Caki2 (cell line): ENCODE measurements at regions not wholly inside any gene's neighbourhood (a gene's known extent, or its start where the extent isn't known, plus 50 kb on each side); places are given as distances from the start of the nearest gene placed in this dataset.
"Not testable (repeated sequence)": the region's sequence is repeated elsewhere in the genome, so short reads cannot be mapped to it uniquely, and the experiment has no call there.

Source experiments
- DNase-seq: peaks from one replicate; pipeline ENCODE4 v3.0.0-alpha.2; 2015; ENCODE audit warnings: low read depth
- in situ Hi-C: cut with HindIII; loops from 2 replicates; pipeline ENCODE4 v1.10.0; 2016; ENCODE audit warnings: low sequenced_read_pairs, low pct_unique_long_range_greater_than_20kb, mixed read lengths

DNA sequence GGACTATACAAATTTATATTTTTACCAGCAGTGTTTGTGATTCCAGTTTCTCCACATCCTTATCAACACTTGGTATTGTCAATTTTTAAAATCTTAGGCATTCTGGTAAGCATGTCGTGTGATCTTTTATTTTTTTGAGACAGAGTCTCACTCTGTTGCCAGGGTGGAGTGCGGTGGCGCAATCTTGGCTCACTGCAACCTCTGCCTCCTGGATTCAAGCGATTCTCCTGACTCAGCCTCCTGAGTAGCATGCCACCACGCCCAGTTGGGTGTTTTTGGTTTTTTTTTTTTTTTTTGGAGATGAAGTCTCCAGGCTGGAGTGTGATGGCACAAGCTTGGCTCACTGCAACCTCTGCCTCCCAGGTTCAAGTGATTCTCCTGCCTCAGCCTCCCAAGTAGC is 140.4 kb upstream of the FNDC3A start:
- DNase-seq: not testable (repeated sequence)

DNA sequence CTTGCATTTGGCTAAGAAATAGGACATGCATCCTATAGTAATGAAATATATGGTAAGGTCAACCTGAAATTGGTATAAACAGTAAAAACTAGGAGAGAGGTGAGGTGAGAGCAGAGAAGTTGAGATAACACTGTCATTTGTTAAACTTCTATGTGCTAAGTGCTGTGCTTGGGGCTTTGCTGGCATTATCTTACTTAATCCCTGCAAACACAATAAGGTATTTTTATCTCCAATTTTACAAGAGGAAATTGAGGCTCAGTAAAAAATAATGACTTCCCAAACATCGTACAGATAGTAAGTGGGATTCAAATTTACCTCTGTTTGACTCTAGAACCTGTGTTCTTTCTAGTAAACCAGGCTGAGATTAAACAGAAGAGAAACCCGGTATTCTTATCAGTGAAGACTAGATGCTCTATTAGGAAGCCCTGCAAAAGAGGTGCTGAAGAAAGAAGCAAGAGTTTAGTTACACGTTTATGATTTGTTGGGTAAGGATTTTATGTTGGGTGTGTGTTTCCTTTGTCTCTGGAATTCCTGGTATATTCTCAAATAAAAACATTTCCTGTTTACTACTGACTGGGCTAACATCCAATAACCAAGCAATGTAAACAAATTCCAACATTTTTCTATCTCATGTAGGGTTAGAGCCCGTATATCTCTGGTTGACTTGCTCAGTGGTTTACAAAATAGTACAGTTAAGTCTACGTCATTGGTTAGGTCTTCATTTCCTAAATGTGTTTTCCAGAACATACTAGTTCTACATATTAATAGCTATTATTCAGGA is 137.3 kb upstream of the FNDC3A start:
- DNase-seq: no peak
- in situ Hi-C loops: no loop called here

More for the DNA sequence above, 140.4 kb upstream of the FNDC3A start:
- in situ Hi-C loops: not testable (repeated sequence)

DNA sequence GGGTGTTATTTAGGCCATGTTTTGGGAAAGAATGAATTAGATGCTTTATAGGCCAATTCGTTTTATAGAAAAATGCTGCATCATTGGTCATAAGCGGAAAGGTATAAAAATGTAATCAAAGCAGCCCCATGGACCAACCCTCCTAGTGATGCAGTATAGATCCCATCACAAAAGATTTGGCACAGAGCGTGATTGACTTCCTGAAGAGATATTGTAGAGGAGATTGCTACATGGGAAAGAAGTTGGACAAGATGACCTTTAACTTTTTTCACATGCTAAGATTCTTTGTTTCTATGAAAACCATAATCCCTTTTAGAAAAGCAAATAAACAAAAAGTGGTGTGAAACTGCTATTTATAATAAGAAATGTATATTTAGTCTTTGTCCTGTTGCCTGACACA is 136.5 kb upstream of the FNDC3A start:
- no peak for DNase-seq
- in situ Hi-C loops: no loop called here

DNA sequence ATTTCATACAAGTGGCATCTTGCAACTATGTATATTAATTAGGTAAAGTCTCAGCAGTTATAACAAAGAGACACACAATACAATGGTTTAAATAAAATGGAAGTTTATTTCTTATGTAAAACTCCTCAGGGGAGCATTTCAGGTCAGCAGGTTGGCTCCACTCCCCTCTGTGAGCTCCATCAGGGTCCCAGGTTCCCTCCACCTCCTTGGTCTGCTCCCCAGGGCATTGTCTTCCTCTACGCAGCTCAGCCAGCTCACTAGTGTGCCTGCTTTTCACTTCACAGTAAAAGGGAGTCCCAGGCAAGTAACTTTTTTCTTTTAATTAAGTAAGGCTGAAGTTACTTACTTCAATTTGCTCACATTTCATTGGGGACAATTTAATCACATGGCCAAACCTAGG is 135.3 kb upstream of the FNDC3A start:
- DNase-seq: no peak
- in situ Hi-C loops: no loop called here

- in situ Hi-C loops: no loop called here
- DNase-seq: no peak
Measured at GRCh38 chr13:48842316-48842715, 133.4 kb upstream of the FNDC3A start.

- in situ Hi-C loops: no loop called here
- DNase-seq: no peak
Measured at GRCh38 chr13:48843630-48844380, 131.9 kb upstream of the FNDC3A start.

DNA sequence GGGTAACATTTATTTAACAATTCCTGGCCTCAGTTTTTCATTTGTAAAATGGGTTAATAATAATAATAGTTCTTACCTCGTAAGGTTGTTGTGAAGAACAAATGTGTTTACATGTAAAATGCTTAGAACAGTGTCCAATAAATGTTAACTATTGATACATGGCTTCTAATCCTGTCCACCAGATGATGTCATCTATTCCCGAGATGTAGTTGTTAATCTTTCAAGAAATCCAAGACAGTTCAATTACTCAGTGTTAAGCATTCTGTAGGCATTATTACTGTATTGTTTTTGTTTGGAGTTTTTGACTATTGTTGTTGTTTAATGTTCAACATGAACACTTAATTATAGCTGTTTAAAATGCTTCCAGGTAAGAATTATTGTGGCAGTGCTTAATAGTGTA is 131.0 kb upstream of the FNDC3A start:
- no peak for DNase-seq
- in situ Hi-C loops: no loop called here

GRCh38 chr13:48849515-48849914 is 126.2 kb upstream of the FNDC3A start:
- in situ Hi-C loops: no loop called here
- no peak for DNase-seq

GRCh38 chr13:48851707-48852106 is 124.0 kb upstream of the FNDC3A start:
- DNase-seq: no peak
- in situ Hi-C loops: no loop called here

DNA sequence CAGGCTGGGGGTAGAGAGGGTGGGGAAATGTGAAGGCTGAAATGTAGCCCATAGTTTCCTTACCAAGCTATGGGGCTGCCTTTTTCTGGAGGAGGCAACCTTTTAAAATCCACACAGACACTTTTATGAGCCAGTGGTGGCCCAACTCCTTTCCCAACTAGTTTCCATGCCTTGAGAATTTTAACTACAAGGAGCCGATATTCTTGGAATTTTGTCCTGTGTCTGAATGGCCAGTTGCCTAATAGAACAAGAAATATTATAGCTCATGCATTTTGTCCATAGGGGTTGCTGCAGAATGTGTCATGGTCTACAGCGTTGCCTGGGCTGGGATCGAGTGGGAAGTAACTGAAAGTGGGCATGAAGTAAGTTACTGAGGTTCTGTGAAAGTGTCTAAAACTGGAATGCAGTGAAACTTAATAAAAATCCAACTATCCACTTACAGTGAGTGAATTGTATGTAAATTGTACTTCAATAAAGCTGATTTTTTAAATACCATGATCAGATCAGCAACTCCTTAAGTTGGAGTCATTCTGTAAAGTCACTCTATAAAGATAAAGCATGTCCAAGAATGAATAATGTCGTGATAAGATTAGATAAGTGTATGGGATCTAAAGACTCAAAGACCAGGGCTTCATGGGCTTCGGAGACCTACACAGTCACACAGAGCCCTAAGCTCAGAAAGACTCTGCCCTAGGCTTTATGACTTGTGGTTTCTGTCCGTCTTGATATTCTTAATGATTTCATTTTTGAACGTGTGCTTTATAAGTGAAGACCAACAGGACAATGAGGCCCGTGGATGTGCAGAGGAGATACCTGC is 122.6 kb upstream of the FNDC3A start:
- in situ Hi-C loops: no loop called here
- DNase-seq: no peak

- DNase-seq: peak; percentile 50
- in situ Hi-C loops: no loop called here
Measured at GRCh38 chr13:48853728-48854102, 122.0 kb upstream of the FNDC3A start.

DNA sequence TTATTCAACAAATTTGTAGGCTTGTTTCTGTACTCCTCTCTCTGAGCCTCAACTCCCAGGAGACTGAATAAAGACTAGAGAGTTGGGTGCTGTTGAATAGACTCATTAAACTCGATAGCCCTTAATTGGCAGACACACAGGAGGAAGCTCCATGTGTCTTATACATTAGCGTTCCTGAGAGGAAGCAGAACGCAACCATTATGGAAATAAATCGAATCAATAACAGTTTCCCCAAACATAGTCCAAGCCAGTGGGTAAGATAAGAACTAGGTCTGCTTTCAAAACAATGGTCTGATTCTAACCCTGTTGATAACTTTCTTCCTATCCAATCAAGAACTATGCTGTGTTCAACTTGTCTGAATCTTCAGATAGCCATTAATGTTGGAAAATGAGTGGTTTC is 118.1 kb upstream of the FNDC3A start:
- in situ Hi-C loops: no loop called here
- DNase-seq: no peak

DNA sequence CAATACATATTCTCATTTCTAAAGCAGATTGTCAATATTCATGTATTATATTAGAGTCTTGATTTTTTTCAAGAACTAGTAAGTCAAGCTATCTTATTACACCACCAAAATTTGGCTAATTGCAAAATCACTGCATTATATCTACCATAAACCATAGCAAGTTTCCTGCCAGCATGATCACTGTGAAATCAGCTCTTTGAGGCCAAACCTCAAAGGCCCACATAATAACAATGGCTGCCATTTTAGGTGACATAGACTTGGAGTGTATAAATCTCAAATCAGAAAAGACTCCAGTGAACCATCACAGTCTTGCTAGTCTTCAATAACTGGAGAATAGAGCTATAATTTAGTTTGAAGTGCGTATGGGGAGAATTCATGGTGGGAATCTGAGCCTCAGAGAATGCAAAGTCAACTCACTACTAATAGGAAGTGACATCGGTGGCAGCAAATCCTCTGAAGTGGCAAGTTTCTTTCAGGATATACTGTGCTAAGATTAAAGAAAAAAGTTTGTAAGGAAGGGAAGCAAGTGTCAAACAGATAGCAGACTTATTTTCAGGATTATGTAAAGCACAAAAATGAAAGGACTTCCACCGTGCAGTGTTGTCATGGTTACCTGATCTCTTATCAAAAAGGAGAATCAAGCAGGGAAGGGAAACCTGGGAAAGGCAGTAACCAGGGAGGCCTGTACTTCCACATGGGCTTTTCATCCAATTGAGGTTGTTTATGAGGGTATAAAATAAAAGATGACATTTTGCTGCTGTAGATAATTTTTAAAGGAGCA is 117.4 kb upstream of the FNDC3A start:
- in situ Hi-C loops: no loop called here
- DNase-seq: no peak

- DNase-seq: no peak
- in situ Hi-C loops: no loop called here
Measured at GRCh38 chr13:48859272-48860105, 116.2 kb upstream of the FNDC3A start.

DNA sequence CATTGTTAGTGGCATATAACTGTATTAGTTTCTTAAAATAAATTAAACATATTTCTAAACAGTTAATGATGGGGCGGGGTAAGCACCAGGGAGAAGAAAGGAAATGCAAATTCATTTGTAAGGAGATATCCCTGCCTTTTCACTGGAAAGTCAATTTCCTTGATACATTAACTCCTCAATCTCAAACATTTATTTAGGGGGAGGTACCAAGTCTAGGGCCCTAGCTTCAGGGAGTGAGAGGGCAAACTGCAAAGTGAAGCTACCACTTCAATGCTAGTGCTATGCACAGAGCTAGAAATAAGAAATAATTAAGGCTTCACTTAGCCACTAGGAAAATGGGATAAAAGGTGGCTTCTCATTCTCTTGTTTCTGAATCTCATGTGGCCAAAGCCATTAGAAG is 115.3 kb upstream of the FNDC3A start:
- in situ Hi-C loops: no loop called here
- DNase-seq: no peak

- no peak for DNase-seq
- in situ Hi-C loops: no loop called here
Measured at GRCh38 chr13:48862572-48862971, 113.1 kb upstream of the FNDC3A start.

DNA sequence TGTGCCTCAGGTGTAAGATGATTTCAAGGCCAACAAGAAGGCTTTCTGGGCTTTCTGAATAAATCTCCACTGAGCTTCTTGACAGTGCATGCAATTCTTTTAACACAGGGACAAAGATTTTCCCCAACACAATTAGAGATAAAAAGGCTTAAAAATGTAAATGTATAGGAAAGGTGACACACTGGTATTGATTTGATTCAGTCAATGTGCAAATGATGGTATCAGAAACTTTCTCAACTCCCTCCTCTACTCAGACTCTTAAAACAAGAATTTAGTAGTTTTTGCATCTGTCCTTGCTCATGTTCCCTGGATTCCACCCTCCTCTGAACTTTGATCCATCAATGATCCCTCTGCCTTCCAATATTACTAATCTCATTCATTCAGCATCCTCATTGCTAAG is 111.6 kb upstream of the FNDC3A start:
- no peak for DNase-seq
- in situ Hi-C loops: no loop called here

DNA sequence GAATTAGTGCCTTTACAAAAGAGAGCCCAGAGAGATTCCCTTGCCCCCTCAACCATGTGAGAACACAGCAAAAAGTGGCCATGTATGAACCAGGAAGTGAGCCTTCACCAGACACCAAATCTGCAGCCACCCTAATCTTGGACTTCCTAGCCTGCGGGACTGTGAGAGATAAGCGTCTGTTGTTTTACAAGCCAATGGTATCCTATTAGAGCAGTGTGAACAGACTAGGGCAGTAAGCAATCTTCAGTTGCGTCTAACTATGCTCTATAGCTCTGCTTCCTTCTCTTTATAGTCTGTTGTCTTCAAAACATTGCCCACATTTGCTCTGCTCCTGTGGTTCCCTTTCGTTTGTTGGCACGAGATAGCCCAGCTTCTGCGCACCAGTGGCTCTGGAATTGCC is 109.5 kb upstream of the FNDC3A start:
- in situ Hi-C loops: no loop called here
- DNase-seq: no peak
